T-cell (primary cell): ENCODE measurements at regions not wholly inside any gene's neighbourhood (a gene's known extent, or its start where the extent isn't known, plus 50 kb on each side); places are given as distances from the start of the nearest gene placed in this dataset.

Experiments used
- ATAC-seq, 4 experiments: fragments of 200-7000 bp in 3 of 4; fragments of 150-1000 bp in 1 of 4; cut with Tn5 transposase; replicated peaks in 1 of 4; 1 replicate in 3 of 4; 2 replicates in 1 of 4; pipeline ENCODE4 v1.10.0; 2021; ENCODE audit warnings: moderate library complexity in 3 of 4, mild to moderate bottlenecking in 2 of 4, moderate number of reproducible peaks in 1 of 4
- CTCF ChIA-PET, 2 donors: fragments of 300-600 bp; sonication (Branson Sonifier 250); formaldehyde crosslinking; loops; one replicate each; lab custom pipeline; 2022; ENCODE audit warnings: antibody characterized with exemption in 2 of 2; lab: Charles Lee
- POLR2A ChIA-PET, 2 donors: fragments of 300-600 bp; sonication (Branson Sonifier 250); formaldehyde crosslinking; loops; one replicate each; lab custom pipeline; 2022; ENCODE audit warnings: antibody characterized with exemption in 2 of 2; lab: Charles Lee
- DNase-seq, 35 experiments: peaks; one replicate each; pipeline versions ENCODE4 v3.0.0 to v3.0.0-alpha.2; 2013 to 2023
- H3K27ac ChIP-seq: one replicate; pipeline ENCODE4 v1.5.1; 2013; ENCODE audit warnings: low read length
- H3K27me3 ChIP-seq, 2 experiments: replicated peaks in 1 of 2; 1 replicate in 1 of 2; 2 replicates in 1 of 2; pipeline versions ENCODE4 v1.6.1 to v1.7.0; 2013; ENCODE audit warnings: low read length in 1 of 2, mixed read lengths in 1 of 2; ENCODE audit not compliant: control insufficient read depth in 2 of 2, insufficient read depth in 2 of 2; ENCODE audit errors: extremely low read depth in 1 of 2
- H3K36me3 ChIP-seq, 2 donors: 1 replicate in 1 of 2; 2 replicates in 1 of 2; pipeline versions ENCODE4 v1.6.1 to v1.7.0; 2013; ENCODE audit warnings: low read length in 1 of 2; ENCODE audit not compliant: control insufficient read depth in 2 of 2, insufficient read depth in 1 of 2; ENCODE audit errors: extremely low read depth in 1 of 2
- H3K4me1 ChIP-seq, 2 experiments: 1 replicate in 1 of 2; 2 replicates in 1 of 2; pipeline versions ENCODE4 v1.6.1 to v1.7.0; 2013; ENCODE audit warnings: low read length in 2 of 2, mixed read lengths in 1 of 2; ENCODE audit not compliant: insufficient read depth in 2 of 2, control insufficient read depth in 1 of 2; ENCODE audit errors: extremely low read depth in 1 of 2
- H3K4me3 ChIP-seq, 2 donors: 1 replicate in 1 of 2; 2 replicates in 1 of 2; pipeline versions ENCODE4 v1.5.1 to v1.7.0; 2013; ENCODE audit warnings: mild to moderate bottlenecking in 2 of 2, low read length in 1 of 2, moderate library complexity in 1 of 2; ENCODE audit not compliant: control insufficient read depth in 1 of 2; ENCODE audit errors: extremely low read depth in 1 of 2
- H3K9me3 ChIP-seq: 2 replicates; pipeline ENCODE4 v1.7.0; 2013
- H3K27ac Mint-ChIP-seq, 2 donors: one replicate each; pipeline ENCODE4 v1.8.0; 2020 to 2021; ENCODE audit warnings: mild to moderate bottlenecking in 2 of 2, mixed read lengths in 2 of 2
- H3K27me3 Mint-ChIP-seq, 2 donors: one replicate each; pipeline ENCODE4 v1.8.0; 2021 to 2022; ENCODE audit warnings: mixed read lengths in 2 of 2
- H3K36me3 Mint-ChIP-seq: one replicate; pipeline ENCODE4 v1.8.0; 2021; ENCODE audit warnings: mixed read lengths
- H3K4me1 Mint-ChIP-seq, 3 donors: one replicate each; pipeline ENCODE4 v1.8.0; 2020 to 2022; ENCODE audit warnings: mixed read lengths in 3 of 3, mild to moderate bottlenecking in 1 of 3
- H3K4me3 Mint-ChIP-seq, 3 donors: one replicate each; pipeline ENCODE4 v1.8.0; 2020 to 2022; ENCODE audit warnings: mild to moderate bottlenecking in 3 of 3, mixed read lengths in 3 of 3, moderate library complexity in 3 of 3
- H3K9me3 Mint-ChIP-seq, 3 donors: one replicate each; pipeline ENCODE4 v1.8.0; 2020 to 2022; ENCODE audit warnings: mixed read lengths in 3 of 3
- WGBS: methylation state at CpG from one replicate; pipeline ENCODE4 v1.1.5; 2013; ENCODE audit warnings: missing lambda C conversion rate; ENCODE audit not compliant: insufficient coverage; 5-methylcytosine and 5-hydroxymethylcytosine counted together

GRCh38 chr13:90032841-90033493 lies 1314.5 kb upstream of the MIR17HG start:
- peaks cover 0 to 29% (median 13%) of the 10 kb centered on the region in 3 donors for H3K9me3 Mint-ChIP-seq
- no peak overlapping the region for H3K4me3 ChIP-seq
- ChIA-PET CTCF (no interaction called here), POLR2A (no interaction called here)
- H3K27me3 ChIP-seq = no peaks in the 10 kb centered on the region
- H3K4me1 Mint-ChIP-seq = no peaks in the 10 kb centered on the region
- ATAC-seq (no peak), DNase-seq (no peak)
- H3K27me3 Mint-ChIP-seq = no peaks in the 10 kb centered on the region
- H3K27ac Mint-ChIP-seq = no peak overlapping the region
- 87% methylated on average over 8 of the region's 14 CpGs for WGBS
- no peak overlapping the region for H3K4me3 Mint-ChIP-seq
- H3K4me1 ChIP-seq = no peaks in the 10 kb centered on the region
- no peak overlapping the region for H3K27ac ChIP-seq
- no peaks in the 10 kb centered on the region for H3K36me3 Mint-ChIP-seq
- H3K9me3 ChIP-seq = peaks cover 6% of the 10 kb centered on the region
- no peaks in the 10 kb centered on the region for H3K36me3 ChIP-seq

GRCh38 chr13:90039516-90039915 lies 1308.0 kb upstream of the MIR17HG start:
- ChIA-PET POLR2A (no interaction called here), CTCF (no interaction called here)
- H3K36me3 Mint-ChIP-seq = no peaks in the 10 kb centered on the region
- peaks cover 11 to 24% (median 24%) of the 10 kb centered on the region in 3 donors for H3K9me3 Mint-ChIP-seq
- H3K4me3 Mint-ChIP-seq = no peak overlapping the region
- no peak overlapping the region for H3K27ac Mint-ChIP-seq
- no peaks in the 10 kb centered on the region for H3K27me3 ChIP-seq
- peaks cover 10% of the 10 kb centered on the region for H3K9me3 ChIP-seq
- no peaks in the 10 kb centered on the region for H3K36me3 ChIP-seq
- H3K27me3 Mint-ChIP-seq = no peaks in the 10 kb centered on the region
- H3K4me3 ChIP-seq = no peak overlapping the region
- H3K4me1 ChIP-seq = no peaks in the 10 kb centered on the region
- ATAC-seq = no peak
- H3K27ac ChIP-seq = no peak overlapping the region
- no peak for DNase-seq
- WGBS = 80% methylated on average over 1 of the region's 3 CpGs
- no peaks in the 10 kb centered on the region for H3K4me1 Mint-ChIP-seq

DNA sequence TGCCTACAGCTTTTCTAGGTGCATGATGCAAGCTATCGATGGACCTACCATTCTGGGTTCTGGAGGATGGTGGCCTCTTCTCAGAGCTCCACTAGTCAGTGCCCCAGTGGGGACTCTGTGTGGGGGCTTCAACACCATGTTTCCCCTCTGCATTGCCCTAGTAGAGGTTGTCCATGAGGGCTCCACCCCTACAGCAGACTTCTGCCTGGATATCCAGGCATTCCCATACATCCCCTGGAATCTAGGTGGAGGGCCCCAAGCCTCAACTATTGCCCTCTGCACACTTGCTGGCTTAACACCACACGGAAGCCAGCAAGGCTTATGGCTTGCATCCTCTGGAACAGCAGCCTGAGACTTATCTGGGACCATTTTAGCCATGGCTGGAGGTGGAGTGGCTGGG lies 1299.9 kb upstream of the MIR17HG start:
- Mint-ChIP-seq H3K4me1 (no peaks in the 10 kb centered on the region), H3K27me3 (no peaks in the 10 kb centered on the region), H3K27ac (no peak overlapping the region), H3K36me3 (no peaks in the 10 kb centered on the region), H3K4me3 (no peak overlapping the region), H3K9me3 (peaks cover 11 to 47% (median 24%) of the 10 kb centered on the region in 3 donors)
- Histone ChIP-seq H3K9me3 (peaks cover 3% of the 10 kb centered on the region), H3K27ac (no peak overlapping the region), H3K27me3 (no peaks in the 10 kb centered on the region), H3K4me3 (no peak overlapping the region), H3K4me1 (no peaks in the 10 kb centered on the region), H3K36me3 (no peaks in the 10 kb centered on the region)
- 50% methylated on average over 1 of the region's 2 CpGs for WGBS
- no peak for DNase-seq
- ChIA-PET POLR2A (no interaction called here), CTCF (no interaction called here)
- no peak for ATAC-seq

- Histone ChIP-seq H3K27me3 (no peaks in the 10 kb centered on the region), H3K36me3 (no peaks in the 10 kb centered on the region), H3K27ac (no peak overlapping the region), H3K9me3 (no peaks in the 10 kb centered on the region), H3K4me1 (no peaks in the 10 kb centered on the region), H3K4me3 (no peak overlapping the region)
- POLR2A ChIA-PET = no interaction called here
- Mint-ChIP-seq H3K36me3 (no peaks in the 10 kb centered on the region), H3K4me3 (no peak overlapping the region), H3K4me1 (no peaks in the 10 kb centered on the region), H3K27me3 (no peaks in the 10 kb centered on the region), H3K9me3 (peaks cover 0 to 39% (median 11%) of the 10 kb centered on the region in 3 donors), H3K27ac (no peak overlapping the region)
- CTCF ChIA-PET = interaction anchor here in 1 of 2 donors (0.5 kb wide), 1 partner anchor 59 kb away, joined by 4 read pairs; no protein-coding TSS in a partner anchor
- no peak for DNase-seq
- WGBS = no CpG with 5 or more reads among the region's 2 CpGs
- no peak for ATAC-seq
Observed at GRCh38 chr13:90049989-90050671, 1297.4 kb upstream of the MIR17HG start.

DNA sequence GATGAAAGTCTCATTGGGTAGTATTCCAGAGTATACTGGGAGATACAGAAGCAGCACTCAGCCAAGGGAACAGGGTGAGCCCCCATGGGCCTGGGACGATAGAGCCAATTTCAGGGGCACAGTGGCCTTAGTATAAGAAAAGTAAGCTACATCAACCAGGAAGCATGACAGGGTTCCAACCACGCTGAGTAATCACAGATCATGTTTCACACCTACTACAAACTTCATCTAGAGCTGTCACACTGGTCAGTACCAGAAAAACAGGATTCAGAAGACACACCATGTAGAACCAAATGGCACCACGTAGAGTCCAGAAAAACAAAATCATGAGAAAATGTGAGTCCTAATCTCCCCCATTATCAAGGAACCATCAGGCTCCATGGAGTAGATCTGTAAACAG lies 1292.4 kb upstream of the MIR17HG start:
- DNase-seq (no peak), ATAC-seq (no peak)
- no peaks in the 10 kb centered on the region for H3K4me1 ChIP-seq
- CTCF ChIA-PET = no interaction called here
- H3K27me3 Mint-ChIP-seq = no peaks in the 10 kb centered on the region
- H3K4me3 Mint-ChIP-seq = no peak overlapping the region
- H3K27ac Mint-ChIP-seq = no peak overlapping the region
- no peaks in the 10 kb centered on the region for H3K27me3 ChIP-seq
- H3K9me3 ChIP-seq = no peaks in the 10 kb centered on the region
- H3K4me1 Mint-ChIP-seq = no peaks in the 10 kb centered on the region
- POLR2A ChIA-PET = no interaction called here
- no peak overlapping the region for H3K4me3 ChIP-seq
- WGBS = 56% methylated on average over 1 of the region's 3 CpGs
- no peaks in the 10 kb centered on the region for H3K36me3 ChIP-seq
- H3K36me3 Mint-ChIP-seq = no peaks in the 10 kb centered on the region
- H3K9me3 Mint-ChIP-seq = peaks cover 3 to 10% (median 4%) of the 10 kb centered on the region in 3 donors
- H3K27ac ChIP-seq = no peak overlapping the region

DNA sequence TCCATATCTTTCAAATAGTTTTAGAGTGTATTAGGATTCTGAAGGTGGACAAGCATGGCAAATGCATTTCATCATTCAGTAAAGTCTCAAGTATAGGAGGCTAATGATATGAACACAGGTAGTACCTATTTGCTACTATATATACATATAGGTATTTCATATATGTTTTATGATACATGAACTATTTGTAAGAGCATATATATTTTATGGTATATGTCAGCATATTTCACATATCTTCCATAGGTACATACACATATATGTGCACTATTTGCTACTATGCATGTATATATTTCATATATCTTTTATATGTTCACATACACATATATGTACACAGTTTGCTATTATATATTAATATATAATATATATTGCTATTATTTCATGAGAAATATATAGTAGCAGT lies 1291.7 kb upstream of the MIR17HG start:
- POLR2A ChIA-PET = no interaction called here
- CTCF ChIA-PET = no interaction called here
- no peaks in the 10 kb centered on the region for H3K27me3 Mint-ChIP-seq

More for the DNA sequence above, 1291.7 kb upstream of the MIR17HG start:
- Mint-ChIP-seq H3K27ac (no peak overlapping the region), H3K4me1 (no peaks in the 10 kb centered on the region), H3K36me3 (no peaks in the 10 kb centered on the region), H3K9me3 (peaks cover 4 to 7% (median 5%) of the 10 kb centered on the region in 3 donors), H3K4me3 (no peak overlapping the region)
- no peaks in the 10 kb centered on the region for H3K36me3 ChIP-seq
- no peak overlapping the region for H3K27ac ChIP-seq
- DNase-seq (no peak), ATAC-seq (no peak)
- no peaks in the 10 kb centered on the region for H3K4me1 ChIP-seq
- no peaks in the 10 kb centered on the region for H3K9me3 ChIP-seq
- H3K27me3 ChIP-seq = no peaks in the 10 kb centered on the region
- no peak overlapping the region for H3K4me3 ChIP-seq
